Osteocyte (in vitro differentiated cells): ENCODE measurements at regions not wholly inside any gene's neighbourhood (a gene's known extent, or its start where the extent isn't known, plus 50 kb on each side); places are given as distances from the start of the nearest gene placed in this dataset.
"Not testable (repeated sequence)": the region's sequence is repeated elsewhere in the genome, so short reads cannot be mapped to it uniquely, and the experiment has no call there.

Experiments used
- DNase-seq: peaks from one replicate; pipeline ENCODE4 v3.0.0; 2021; ENCODE audit warnings: mixed read lengths; ENCODE audit not compliant: unreplicated experiment; ENCODE audit errors: extremely low spot score
- H3K27ac Mint-ChIP-seq: one replicate; pipeline ENCODE4 v1.8.0; 2021; ENCODE audit warnings: mild to moderate bottlenecking, mixed read lengths; ENCODE audit not compliant: unreplicated experiment
- H3K27me3 Mint-ChIP-seq: one replicate; pipeline ENCODE4 v1.8.0; 2021; ENCODE audit warnings: mixed read lengths; ENCODE audit not compliant: unreplicated experiment
- H3K36me3 Mint-ChIP-seq: one replicate; pipeline ENCODE4 v1.8.0; 2021; ENCODE audit warnings: mixed read lengths; ENCODE audit not compliant: unreplicated experiment
- H3K4me1 Mint-ChIP-seq: one replicate; pipeline ENCODE4 v1.8.0; 2021; ENCODE audit warnings: mixed read lengths; ENCODE audit not compliant: unreplicated experiment
- H3K4me3 Mint-ChIP-seq: one replicate; pipeline ENCODE4 v1.8.0; 2021; ENCODE audit warnings: mild to moderate bottlenecking, moderate library complexity, mixed read lengths; ENCODE audit not compliant: unreplicated experiment
- H3K9me3 Mint-ChIP-seq: one replicate; pipeline ENCODE4 v1.8.0; 2021; ENCODE audit warnings: mixed read lengths; ENCODE audit not compliant: unreplicated experiment
- TF ChIP-seq, protein P1 (sequence below): fragments of 200-600 bp; sonication (generic); IDR thresholded peaks from 2 replicates; pipeline ENCODE4 v1.5.0; 2021; ENCODE audit warnings: antibody characterized with exemption, mild to moderate bottlenecking, moderate library complexity

DNA sequence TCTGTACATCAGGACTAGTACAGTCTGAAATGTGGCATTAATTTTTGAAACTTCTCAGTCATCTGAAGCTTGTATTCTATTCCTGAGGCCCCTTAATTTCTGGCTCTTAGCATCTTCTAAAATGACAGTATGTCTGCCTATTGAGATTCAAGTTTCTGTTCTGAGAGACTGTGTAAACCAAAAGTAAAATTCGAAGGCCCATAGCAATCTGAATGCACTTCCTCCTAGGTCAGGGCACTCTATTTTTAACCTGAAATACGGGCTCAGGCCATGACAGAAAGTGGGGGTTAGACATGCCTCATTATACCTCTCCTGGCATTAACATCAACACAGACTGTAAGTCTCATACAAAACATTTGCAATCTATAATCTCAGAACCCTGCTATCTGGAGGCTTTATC, 584.4 kb downstream of the KLHL4 start:
- no peaks in the 10 kb centered on the region for H3K4me1 Mint-ChIP-seq

DNA sequence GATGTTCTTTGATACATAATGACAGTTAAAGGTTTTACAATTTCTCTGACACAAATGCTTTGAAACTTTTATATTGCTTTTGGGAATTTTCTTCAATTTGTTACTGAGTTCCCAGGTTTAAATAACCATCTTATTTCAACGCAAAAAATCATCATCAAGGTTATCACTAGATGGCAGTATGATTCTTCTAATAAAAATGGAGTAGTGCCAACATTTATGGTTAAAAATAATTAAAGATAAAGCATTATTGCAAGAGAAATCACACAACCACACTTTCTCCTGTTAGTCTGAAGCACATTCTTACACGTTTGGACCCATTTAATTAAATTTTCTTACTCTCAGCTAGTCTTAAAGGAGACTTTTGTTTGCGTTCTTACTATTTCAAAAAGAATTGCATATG, 611.3 kb upstream of the CPXCR1 start:
- H3K27me3 Mint-ChIP-seq, result no peaks in the 10 kb centered on the region
- H3K9me3 Mint-ChIP-seq, result no peaks in the 10 kb centered on the region
- no peak for DNase-seq
- no peak overlapping the region for H3K27ac Mint-ChIP-seq
- H3K36me3 Mint-ChIP-seq, result no peaks in the 10 kb centered on the region
- no peak overlapping the region for H3K4me3 Mint-ChIP-seq
- H3K4me1 Mint-ChIP-seq, result no peaks in the 10 kb centered on the region
- TF ChIP-seq, protein P1, sequence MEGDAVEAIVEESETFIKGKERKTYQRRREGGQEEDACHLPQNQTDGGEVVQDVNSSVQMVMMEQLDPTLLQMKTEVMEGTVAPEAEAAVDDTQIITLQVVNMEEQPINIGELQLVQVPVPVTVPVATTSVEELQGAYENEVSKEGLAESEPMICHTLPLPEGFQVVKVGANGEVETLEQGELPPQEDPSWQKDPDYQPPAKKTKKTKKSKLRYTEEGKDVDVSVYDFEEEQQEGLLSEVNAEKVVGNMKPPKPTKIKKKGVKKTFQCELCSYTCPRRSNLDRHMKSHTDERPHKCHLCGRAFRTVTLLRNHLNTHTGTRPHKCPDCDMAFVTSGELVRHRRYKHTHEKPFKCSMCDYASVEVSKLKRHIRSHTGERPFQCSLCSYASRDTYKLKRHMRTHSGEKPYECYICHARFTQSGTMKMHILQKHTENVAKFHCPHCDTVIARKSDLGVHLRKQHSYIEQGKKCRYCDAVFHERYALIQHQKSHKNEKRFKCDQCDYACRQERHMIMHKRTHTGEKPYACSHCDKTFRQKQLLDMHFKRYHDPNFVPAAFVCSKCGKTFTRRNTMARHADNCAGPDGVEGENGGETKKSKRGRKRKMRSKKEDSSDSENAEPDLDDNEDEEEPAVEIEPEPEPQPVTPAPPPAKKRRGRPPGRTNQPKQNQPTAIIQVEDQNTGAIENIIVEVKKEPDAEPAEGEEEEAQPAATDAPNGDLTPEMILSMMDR, result peak; percentile 19

More for the DNA sequence above, 584.4 kb downstream of the KLHL4 start:
- TF ChIP-seq, protein P1, result no peak
- DNase-seq, result no peak
- Mint-ChIP-seq H3K4me3 (no peak overlapping the region), H3K36me3 (no peaks in the 10 kb centered on the region), H3K9me3 (peaks cover 46% of the 10 kb centered on the region), H3K27ac (no peak overlapping the region), H3K27me3 (no peaks in the 10 kb centered on the region)

DNA sequence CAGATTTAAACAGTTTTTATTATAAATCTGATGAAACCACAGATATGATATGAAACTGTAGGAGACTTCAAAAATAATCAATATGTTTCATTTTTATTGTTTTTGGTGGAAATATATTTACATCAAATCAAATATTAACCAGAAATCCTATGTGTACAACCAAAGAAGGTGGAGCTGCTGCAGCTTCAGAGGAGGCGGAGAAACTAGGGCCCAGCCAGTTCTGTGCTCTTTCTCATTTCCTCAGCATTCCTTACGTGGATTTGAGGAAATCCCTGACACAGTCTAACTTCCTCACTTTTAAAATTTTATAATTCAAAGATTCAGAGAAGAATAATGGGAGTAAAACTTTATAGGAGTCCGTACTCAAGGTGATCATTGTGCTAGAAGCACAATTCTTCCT, 610.7 kb upstream of the CPXCR1 start:
- no peak overlapping the region for H3K4me3 Mint-ChIP-seq
- no peak for DNase-seq
- H3K27me3 Mint-ChIP-seq, result no peaks in the 10 kb centered on the region
- H3K9me3 Mint-ChIP-seq, result no peaks in the 10 kb centered on the region
- H3K36me3 Mint-ChIP-seq, result no peaks in the 10 kb centered on the region
- no peaks in the 10 kb centered on the region for H3K4me1 Mint-ChIP-seq
- no peak overlapping the region for H3K27ac Mint-ChIP-seq
- TF ChIP-seq, protein P1, result no peak

DNA sequence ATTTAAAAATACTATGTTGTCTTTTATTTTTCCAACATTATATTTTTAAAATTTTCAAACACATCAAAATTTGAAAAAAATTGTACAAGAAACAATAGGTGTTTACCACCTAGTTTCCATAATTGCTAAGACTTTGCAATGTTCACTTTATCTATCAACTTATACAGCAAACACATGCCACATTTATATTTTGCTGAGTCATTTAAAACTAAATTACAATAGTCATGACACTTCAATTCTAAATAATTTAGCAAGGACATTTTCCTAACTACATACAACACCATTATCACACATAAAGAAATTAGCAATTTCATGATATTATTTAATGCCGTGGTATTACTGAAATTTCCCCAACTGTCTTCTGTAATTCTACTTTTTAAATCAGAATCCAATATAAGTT, 600.4 kb upstream of the CPXCR1 start:
- TF ChIP-seq, protein P1, result no peak
- H3K9me3 Mint-ChIP-seq, result peaks cover 4% of the 10 kb centered on the region
- no peaks in the 10 kb centered on the region for H3K27me3 Mint-ChIP-seq
- DNase-seq, result no peak
- H3K4me3 Mint-ChIP-seq, result no peak overlapping the region
- no peaks in the 10 kb centered on the region for H3K4me1 Mint-ChIP-seq
- H3K36me3 Mint-ChIP-seq, result no peaks in the 10 kb centered on the region
- H3K27ac Mint-ChIP-seq, result no peak overlapping the region

DNA sequence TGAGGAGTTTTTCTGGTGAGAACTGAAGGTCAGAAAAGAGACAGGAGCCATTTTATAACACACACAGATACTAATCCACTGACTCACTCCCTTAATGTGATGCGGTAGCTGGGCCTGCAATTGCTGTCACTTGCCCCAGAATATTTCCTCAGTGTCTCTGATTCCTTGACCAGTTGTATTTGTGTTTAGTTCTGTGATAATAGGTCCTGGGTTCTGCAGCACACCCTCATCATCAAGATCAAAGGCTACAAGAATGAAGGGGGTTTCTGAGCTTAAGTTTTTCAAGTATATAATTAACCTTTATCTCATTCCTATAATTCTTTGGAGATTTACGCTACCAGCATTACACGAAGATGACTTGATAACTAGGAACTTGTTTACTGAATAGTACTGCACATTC, 576.5 kb upstream of the CPXCR1 start:
- DNase-seq, result no peak
- no peak overlapping the region for H3K4me3 Mint-ChIP-seq

DNA sequence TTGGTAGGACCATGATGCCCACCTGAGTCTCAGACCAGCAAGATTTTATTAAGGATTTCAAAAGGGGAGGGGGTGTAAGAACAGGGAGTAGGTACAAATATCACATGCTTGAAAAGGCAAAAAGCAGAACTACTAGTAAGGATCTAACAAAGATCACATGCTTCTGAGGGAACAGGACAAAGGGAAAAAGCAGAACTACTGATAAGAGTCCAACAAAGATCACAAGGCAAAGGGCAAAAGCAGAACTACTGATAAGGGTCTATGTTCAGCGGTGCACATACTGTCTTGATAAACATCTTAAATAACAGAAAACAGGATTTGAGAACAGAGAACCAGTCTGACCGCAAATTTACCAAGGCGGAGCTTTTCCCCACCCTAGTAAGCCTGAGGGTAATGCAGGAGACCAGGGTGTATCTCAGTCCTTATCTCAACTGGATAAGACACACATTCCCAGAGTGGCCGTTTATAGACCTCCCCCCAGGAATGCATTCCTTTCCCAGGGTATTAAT, 573.0 kb upstream of the CPXCR1 start:
- H3K36me3 Mint-ChIP-seq, H3K4me3 Mint-ChIP-seq, H3K27ac Mint-ChIP-seq, DNase-seq, H3K27me3 Mint-ChIP-seq, H3K4me1 Mint-ChIP-seq: not testable (repeated sequence)
- peaks cover 29% of the 10 kb centered on the region for H3K9me3 Mint-ChIP-seq

More for the DNA sequence above, 576.5 kb upstream of the CPXCR1 start:
- Mint-ChIP-seq H3K36me3 (no peaks in the 10 kb centered on the region), H3K9me3 (peaks cover 46% of the 10 kb centered on the region), H3K27me3 (no peaks in the 10 kb centered on the region), H3K27ac (no peak overlapping the region), H3K4me1 (no peaks in the 10 kb centered on the region)
- TF ChIP-seq, protein P1, result no peak
